HTR-8/SVneo (cell line): ENCODE measurements at regions not wholly inside any gene's neighbourhood (a gene's known extent, or its start where the extent isn't known, plus 50 kb on each side); places are given as distances from the start of the nearest gene placed in this dataset.
"Not testable (repeated sequence)": the region's sequence is repeated elsewhere in the genome, so short reads cannot be mapped to it uniquely, and the experiment has no call there.

Experiments used
- DNase-seq: peaks from one replicate; pipeline ENCODE4 v3.0.0; 2011; ENCODE audit warnings: low spot score, mixed read lengths; ENCODE audit not compliant: insufficient read length
- FAIRE-seq: peaks from 2 replicates; lab custom pipeline; 2011; peaks lifted over from hg19 to GRCh38; lab: Jason Lieb, UNC

DNA sequence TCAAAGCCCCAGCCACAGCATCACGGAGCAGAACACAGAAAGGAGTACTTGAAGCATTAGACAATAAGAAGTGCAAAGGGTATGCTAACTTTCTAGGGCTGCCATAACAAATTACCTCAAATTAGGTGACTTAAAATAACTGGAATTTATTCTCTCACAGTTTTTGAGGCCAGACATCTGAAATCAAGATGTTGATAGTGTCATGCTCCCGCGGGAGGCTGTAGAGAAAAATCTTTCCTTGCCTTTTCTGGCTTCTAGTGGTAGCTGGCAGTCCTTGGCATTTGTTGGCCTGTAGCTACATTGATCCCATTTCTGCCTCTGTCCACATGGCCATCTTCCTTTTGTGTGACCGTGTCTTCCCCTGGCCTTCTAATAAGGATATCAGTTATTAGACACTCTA lies 51.9 kb upstream of the SPDL1 start:
- no peak for DNase-seq
- no peak for FAIRE-seq

DNA sequence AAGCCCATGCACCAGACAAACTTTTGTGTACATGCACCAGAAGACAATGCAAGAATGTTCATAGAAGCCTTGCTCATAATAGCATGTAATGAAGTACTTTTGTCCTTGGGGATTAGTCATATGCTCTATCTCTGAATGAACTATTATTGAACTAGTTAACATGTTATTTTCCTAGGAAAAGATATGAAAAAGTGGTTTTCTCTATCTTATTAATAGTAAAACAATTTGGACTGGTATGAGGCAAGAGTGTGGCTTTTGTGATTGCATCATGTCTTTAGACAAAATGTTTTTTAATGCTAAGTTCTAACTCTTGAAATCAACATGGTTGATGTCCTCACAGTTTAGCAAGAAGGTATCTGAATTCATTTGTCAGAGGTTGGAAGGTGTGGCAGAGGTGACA lies 55.7 kb upstream of the SPDL1 start:
- no peak for DNase-seq
- FAIRE-seq: no peak

DNA sequence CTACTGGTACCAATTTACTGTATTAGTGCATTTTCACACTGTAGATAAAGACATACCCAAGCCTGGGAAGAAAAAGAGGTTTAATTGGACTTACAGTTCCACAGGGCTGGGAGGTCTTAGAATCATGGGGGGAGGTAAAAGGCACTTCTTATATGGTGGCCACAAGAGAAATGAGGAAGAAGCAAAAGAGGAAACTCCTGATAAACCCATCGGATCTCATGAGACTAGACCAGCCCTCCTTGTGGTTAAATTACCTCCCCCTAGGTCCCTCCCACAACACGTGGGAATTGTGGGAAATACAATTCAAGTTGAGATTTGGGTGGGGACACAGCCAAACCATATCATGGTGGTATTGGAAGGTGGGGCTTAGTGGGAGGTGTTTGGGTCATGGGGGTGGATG lies 56.5 kb upstream of the SPDL1 start:
- DNase-seq: no peak
- FAIRE-seq: no peak

DNA sequence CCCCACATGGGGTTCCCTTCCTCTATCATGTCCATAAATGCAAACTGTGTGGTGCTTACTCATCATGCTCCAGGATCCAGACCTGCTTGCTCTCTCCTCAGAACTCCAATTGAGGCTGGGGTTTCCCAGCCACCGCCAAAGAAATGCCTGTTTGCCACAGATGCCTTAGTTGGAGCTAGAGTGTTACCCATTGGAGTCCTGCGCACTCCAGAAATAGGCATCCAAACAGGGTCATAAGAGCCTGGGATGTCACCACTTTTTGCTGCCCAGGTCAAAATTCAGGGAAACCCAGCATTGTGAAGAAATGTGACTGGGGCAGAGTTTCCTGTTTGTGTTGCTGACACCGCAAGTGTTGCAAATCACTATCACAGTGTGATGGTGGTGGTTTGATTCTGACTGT lies 60.7 kb upstream of the SPDL1 start:
- FAIRE-seq: no peak
- DNase-seq: no peak

DNA sequence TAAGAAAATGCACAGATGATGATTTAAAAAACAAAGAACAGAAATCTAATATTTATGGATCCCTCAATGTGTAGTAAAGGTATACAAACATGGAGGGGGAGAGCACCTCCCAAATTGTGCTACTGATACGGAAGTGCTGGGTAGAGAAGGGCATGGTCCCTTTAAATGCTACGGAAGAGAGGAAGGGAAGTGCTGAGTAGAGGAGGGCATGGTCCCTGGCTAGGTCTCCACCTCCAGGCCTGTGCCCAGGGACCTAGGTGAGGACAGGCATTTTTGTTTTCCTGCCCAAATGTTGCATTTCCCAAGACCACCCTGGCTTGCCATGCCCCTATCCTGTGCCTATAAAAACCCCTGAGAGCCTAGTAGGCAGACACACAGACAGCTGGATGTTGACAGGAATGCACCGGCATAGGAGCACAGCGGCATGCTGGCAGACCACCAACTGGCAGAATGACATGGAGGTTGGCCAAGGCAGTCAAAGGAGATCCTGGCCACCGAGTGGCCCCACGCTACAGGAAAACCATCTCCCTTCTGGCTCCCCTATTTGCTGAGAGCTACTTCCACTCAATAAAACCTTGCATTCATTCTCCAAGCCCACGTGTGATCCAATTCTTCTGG lies 62.1 kb upstream of the SPDL1 start:
- FAIRE-seq: no peak
- no peak for DNase-seq

DNA sequence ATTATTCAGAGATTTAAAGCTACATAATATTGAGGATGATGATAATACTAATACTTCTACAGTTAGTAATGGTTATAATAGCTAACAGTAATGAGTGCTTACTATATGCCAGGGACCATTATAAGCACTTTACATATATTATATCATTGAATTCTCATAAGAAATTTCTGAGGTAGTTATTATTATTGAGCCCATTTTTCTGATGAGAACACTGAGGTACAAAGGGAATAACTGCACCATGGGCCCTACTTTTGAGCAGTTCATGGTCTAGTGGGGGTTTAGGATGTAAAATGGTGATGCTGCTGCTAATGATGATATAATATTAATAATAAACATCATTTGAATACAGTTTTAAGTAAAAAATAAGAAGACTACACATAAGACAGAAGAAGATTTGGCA lies 64.2 kb upstream of the SPDL1 start:
- FAIRE-seq (no peak), DNase-seq (no peak)

DNA sequence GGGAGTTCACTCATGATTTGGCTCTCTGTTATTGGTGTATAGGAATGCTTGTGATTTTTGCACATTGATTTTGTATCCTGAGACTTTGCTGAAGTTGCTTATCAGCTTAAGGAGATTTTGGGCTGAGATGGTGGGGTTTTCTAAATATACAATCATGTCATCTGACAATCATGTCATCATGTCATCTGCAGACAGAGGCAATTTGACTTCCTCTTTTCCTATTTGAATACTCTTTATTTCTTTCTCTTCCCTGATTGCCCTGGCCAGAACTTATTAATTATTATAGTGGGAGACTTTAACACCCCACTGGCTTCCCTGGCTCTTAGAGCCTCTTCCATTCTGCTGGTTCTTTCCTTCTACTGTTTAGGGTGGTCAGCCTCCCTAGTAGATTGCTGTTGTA lies 64.8 kb upstream of the SPDL1 start:
- not testable (repeated sequence) for DNase-seq, FAIRE-seq

DNA sequence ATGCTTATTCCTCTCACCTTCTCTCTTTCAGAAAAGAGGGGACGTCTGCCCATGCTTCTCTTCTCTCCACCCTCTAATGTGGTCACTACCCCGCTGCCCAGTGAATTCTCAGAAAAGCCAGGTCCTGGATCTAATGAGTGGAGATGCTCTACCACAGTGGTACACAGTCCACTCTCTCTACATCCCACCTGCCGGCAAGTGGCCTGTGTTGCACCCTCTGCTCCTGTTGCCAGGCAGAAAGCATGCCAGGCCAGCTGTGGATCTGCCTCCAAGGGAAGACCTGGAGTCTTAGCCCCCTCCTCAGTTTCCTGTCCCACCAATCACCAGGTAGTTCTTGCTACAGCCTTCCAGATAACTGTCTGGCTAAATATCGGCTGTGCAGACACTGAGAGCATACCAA lies 71.2 kb upstream of the SPDL1 start:
- FAIRE-seq (no peak), DNase-seq (no peak)

DNA sequence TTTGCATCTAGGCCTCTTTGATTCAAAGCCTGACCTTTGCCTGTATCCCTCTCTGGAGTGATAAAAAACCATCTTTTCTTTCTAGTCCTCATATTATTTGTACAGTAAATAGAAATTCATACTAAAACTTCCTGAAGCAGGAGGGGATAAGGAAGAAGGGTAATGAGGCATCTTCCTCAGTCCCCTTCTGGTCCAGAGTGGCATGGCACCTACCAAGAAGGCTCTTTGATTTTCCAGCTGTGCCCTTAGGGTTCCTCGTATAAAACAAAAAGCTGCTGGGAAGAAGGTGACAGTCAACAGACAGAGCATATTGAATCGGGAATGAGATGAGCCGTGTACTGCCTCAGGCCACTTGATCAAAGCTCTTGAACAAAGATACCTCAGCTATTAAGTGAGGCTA lies 71.9 kb upstream of the SPDL1 start:
- FAIRE-seq (no peak), DNase-seq (no peak)

DNA sequence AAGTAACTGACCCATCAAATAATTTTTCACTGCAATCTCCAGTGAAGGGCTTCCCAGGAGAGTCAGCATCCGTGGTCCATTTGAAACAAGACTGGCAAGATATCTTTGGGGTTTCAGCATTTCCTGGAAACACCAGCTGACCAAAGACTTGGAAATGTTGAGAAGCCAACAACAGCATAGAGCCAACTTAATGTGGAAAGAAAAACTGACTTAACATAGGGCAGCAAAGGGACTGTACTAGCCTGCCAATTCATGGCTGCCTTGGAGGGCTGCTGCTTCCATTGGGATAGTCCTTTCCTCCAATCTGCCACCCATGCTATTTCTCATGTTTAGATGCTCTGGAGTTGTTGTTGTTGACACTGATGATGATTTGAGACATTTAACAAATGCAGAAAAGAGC lies 76.5 kb upstream of the SPDL1 start:
- DNase-seq (no peak), FAIRE-seq (no peak)

DNA sequence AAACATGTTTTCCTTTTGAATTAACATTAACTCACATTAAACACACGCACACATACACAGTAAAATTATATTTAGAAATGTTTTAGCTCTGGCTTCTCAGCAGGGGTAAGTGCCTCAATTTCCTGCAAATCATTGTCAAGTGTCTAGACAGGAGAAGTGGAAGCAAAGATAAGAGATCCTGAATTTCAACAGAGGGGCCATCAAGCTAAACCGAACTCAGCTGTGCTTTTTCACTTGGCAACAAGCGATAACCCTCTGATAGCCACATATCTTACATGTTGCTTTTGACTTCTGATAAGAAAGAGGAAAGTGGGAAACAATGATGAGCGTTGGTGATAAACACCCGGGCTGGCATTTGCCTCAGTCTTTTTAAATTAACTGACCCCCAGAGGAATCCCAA lies 79.7 kb upstream of the SPDL1 start:
- FAIRE-seq: no peak
- DNase-seq: no peak

DNA sequence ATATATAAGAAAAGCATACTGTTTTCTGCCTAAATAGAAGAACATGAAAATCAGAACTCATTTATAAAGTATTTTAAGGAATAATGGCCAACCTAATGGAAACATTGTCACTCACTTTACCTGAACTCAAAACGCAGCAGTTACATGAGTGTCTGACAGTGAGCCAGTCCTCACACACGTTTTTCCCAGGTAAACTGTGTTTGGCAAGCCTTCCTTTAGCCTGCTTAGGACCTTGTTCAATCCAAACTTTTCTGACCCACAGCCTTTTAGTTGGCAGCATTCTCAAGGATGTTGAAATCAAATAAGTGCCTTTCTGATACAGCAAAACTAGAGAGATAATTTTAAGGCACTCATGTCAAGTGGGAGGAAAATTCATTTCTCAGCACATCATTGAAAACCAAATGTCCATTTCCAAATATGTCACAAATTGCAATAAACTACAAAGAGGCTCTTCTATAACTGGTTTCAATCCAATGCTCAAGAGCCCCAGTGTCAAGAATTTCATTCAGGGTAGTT lies 83.5 kb upstream of the SPDL1 start:
- DNase-seq: no peak
- no peak for FAIRE-seq

DNA sequence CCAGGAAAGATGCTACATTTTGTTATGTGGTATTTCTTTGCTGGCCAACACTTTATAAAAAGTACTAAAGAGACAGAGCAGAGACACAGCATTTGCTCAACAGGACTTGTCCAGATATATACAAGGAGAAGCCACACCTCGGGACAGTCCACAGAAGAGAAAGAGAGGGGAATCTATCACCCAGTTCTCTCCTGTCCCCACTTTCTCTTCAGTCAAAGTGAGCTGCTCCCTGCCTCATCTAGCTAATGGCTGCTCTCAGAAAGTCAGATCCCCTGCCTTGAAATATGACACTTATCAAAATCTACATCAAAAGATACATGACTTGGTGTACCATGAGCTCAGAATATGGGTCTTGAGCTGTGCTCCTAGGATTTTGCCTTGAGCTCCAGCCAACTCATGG lies 86.7 kb upstream of the SPDL1 start:
- no peak for FAIRE-seq
- DNase-seq: no peak

DNA sequence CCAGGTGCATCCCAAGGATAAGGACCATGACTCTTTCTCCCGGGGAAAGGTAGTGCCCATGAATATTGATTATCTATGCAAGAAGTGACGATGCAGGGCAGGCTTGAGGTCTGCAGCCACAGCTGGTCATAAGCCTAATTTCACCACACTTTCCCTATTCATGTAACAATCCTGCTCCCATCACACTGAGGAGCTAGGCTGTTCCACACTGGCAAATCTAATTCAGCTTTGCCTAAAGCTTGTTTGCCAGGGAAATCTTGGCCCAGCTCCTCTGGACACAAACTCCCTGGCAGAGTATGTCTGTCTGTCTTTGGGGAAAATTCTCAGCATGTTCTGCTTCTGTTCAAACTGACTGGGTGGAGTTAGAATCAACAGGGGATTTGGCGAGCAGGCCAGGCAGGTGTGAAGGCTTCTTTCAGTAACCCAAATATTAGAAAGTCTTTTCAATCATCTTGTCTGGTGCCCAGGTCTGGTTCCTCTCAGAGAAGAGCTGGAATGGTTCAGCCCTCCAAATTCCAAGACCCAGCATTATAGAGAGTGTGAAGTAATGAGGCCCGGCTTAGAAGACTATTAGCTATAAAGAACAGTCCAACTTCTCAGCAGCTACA lies 88.5 kb upstream of the SPDL1 start:
- DNase-seq (no peak), FAIRE-seq (no peak)

DNA sequence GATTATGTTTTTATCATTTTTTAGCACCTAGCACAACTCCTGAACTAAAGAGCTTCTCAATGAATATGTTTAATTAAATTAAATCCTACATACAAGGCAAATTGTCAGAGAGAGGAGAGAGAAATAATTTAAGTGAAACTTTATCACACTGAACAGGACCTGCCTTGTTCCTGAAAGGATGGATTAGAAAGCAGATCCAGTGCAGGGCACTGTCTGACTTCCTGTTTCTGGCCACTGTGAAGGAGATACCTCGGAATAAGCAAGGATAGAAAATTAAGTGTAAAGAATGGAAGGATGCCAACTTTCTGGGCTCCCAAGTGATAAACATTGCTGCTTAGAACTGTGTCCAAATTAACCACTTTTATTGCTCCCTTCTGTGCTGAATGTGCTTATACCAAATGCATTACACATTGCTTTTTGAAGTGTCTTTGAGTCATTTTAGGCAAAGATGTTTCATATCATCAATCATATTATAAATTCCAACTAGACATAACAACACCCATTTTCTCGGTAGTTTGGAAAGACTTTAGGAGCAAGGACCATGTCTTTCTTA lies 89.1 kb upstream of the SPDL1 start:
- FAIRE-seq (no peak), DNase-seq (no peak)

DNA sequence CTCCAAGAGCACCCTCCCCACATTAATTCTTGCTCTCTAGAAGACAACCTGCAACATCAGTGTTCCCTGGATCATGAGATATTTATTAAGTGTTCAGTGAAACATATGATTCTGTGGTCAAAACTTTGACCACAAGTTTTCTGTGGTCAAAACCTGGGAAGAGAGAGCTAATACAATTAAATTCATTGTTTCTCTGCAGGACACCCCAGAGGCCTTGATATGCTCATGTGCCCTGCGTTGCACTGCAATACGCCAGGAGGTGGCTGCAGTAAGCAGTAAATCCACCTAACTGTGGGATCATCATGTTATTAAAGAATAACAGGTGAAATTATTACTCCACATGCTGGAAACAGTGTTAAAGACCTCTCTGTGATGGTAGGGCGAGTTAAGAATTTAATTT lies 109.3 kb upstream of the SPDL1 start:
- FAIRE-seq (no peak), DNase-seq (no peak)

DNA sequence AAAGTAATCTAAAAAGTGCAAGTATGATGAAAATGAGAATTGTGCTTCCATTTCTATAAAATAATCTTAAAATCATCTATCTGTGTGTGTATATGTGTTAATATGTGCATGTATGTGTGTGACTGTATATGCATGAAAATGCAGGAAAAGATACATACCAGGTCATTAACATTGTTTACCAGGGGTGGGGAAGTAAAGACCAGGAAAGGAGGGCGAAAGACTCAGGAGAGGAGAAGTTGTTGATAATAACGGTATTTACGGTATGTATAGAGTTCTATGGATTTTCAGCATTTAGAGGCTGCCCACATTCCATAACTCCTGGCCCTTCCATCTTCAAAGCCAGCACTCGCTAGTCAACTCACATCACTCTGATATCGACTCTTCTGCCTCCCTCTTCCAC lies 111.0 kb upstream of the SPDL1 start:
- DNase-seq (no peak), FAIRE-seq (no peak)

DNA sequence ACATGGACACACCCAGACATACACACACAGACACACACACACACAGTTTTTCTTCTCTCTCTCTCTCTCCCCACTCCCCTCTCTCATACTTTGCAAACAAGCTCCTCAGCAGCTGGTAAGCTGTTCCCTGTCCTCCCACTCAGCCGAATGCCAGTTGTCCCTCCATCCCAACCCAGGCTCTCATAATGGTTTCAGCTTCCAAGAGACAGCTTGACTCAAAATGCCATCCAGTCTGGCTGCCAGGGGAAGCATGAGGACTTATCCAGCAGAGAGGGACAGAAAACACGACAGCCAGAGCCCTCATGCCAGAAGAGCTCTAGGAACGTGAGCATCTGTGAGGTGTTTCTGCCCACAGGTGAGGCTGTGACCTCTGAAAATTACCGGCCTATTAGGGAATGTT lies 112.6 kb upstream of the SPDL1 start:
- DNase-seq (no peak), FAIRE-seq (no peak)

DNA sequence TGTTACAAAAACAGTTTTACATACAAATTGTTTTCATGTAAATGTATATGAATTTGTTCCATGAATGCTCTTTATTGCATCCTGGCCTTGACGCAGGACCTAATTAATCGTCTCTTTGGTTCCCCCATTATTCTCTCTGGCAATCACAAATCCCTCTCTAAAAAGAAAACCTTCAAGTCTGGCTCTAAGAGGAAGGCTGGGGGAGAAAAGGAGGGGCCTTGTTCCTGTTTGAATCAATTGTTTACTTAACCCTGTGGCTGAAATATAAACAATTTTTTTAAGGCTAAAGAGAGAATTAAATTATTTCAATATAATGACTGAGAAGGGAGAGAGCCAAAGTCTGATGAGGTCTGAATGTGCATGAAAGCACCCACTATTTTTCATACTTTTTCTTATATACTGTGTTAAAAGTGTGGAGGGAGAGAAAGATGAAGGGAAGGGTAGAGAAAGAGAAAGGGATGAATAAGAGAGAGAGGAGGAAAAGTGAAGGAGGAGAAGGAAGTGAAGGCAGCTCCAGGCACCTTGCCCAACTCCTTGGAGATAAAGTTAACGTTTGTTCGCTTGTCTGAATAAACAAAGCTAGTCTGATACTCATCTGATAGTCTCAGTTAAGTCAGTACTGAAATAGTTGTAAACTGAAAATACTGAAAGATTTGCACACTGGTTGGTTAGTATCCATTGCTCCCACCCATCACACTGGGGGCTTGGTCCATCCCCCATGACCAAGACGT lies 116.4 kb upstream of the SPDL1 start:
- DNase-seq (no peak), FAIRE-seq (no peak)

DNA sequence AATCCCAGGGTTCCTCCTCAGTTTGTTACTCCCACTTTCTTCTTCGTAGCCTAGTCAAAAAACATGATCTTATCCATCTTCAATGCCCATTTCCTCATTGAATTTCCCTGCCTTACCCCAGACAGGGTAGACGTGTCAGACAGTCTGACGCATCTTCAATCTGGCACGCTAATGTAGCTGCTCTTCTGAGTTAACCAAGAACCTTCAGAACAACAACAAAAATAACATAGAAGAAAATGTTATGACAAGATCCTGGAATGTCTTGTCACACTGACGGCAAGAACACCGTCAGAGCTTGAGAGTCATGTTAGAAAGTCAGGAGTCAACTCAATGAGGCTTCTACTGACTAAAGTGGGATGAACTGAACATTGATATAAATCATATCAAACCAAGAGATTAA lies 122.7 kb upstream of the SPDL1 start:
- no peak for FAIRE-seq
- DNase-seq: no peak

DNA sequence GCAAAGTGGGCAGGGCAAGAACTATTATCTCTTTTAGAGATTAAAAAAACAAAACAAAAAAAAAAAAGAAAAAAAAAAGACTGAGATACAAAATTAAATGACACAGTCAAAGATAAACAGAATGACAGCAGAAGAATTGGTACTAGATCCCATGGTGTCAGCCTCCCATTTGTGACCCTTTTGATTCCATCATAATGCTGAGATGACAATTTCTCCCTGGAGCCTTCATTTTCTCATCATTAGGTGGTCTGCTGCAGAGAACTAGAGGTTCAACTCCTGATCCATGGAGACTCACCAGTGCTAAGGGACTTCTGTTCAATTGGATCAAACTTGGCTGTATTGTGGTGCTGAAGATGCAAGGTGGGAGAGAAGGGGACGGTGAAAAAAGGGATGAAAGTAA lies 123.5 kb upstream of the SPDL1 start:
- DNase-seq (no peak), FAIRE-seq (no peak)
